Ascending aorta (tissue), 2 donors: ENCODE measurements at regions not wholly inside any gene's neighbourhood (a gene's known extent, or its start where the extent isn't known, plus 50 kb on each side); places are given as distances from the start of the nearest gene placed in this dataset.

Experiments
- DNase-seq, 2 donors: peaks; one replicate each; pipeline ENCODE4 v3.0.0-alpha.2; 2019; ENCODE audit warnings: low spot score in 2 of 2
- H3K27ac ChIP-seq, 2 donors: fragments of 200-600 bp; sonication (generic); one replicate each; pipeline ENCODE4 v1.5.1; 2016 to 2017; ENCODE audit warnings: mild to moderate bottlenecking in 1 of 2
- H3K27me3 ChIP-seq: fragments of 200-600 bp; sonication (generic); one replicate; pipeline ENCODE4 v1.5.1; 2017
- H3K36me3 ChIP-seq, 2 donors: fragments of 200-600 bp; sonication (generic); one replicate each; pipeline ENCODE4 v1.5.1; 2016
- H3K4me1 ChIP-seq, 2 donors: fragments of 200-600 bp; sonication (generic); one replicate each; pipeline ENCODE4 v1.5.1; 2016 to 2017; ENCODE audit warnings: mild to moderate bottlenecking in 1 of 2
- H3K4me3 ChIP-seq, 2 donors: fragments of 200-600 bp; sonication (generic); one replicate each; pipeline ENCODE4 v1.5.1; 2016 to 2017; ENCODE audit warnings: mild to moderate bottlenecking in 1 of 2
- H3K9me3 ChIP-seq, 2 donors: fragments of 200-600 bp; sonication (generic); one replicate each; pipeline ENCODE4 v1.5.1; 2016
- intact Hi-C: fragments of 100-400 bp; cut with DNase I; formaldehyde crosslinking; loops from one replicate; pipeline ENCODE4 v1.15.1; 2023
- TF ChIP-seq, protein P1 (sequence below), 3 experiments: fragments of 200-600 bp in 2 of 3; fragments of 450-650 bp in 1 of 3; sonication (generic) in 2 of 3; IDR thresholded peaks; one replicate each; pipeline ENCODE4 v1.5.1; 2016 to 2019; ENCODE audit warnings: antibody characterized with exemption in 3 of 3, mild to moderate bottlenecking in 1 of 3, moderate library complexity in 1 of 3

GRCh38 chr10:4301291-4302045 is 516.5 kb upstream of the KLF6 start:
- no peaks in the 10 kb centered on the region for H3K9me3 ChIP-seq
- H3K27me3 ChIP-seq, result no peaks in the 10 kb centered on the region
- H3K4me3 ChIP-seq, result no peak overlapping the region
- DNase-seq, result no peak
- no peaks in the 10 kb centered on the region for H3K36me3 ChIP-seq
- H3K27ac ChIP-seq, result no peak overlapping the region
- intact Hi-C loops, result no loop called here
- TF ChIP-seq, protein P1, sequence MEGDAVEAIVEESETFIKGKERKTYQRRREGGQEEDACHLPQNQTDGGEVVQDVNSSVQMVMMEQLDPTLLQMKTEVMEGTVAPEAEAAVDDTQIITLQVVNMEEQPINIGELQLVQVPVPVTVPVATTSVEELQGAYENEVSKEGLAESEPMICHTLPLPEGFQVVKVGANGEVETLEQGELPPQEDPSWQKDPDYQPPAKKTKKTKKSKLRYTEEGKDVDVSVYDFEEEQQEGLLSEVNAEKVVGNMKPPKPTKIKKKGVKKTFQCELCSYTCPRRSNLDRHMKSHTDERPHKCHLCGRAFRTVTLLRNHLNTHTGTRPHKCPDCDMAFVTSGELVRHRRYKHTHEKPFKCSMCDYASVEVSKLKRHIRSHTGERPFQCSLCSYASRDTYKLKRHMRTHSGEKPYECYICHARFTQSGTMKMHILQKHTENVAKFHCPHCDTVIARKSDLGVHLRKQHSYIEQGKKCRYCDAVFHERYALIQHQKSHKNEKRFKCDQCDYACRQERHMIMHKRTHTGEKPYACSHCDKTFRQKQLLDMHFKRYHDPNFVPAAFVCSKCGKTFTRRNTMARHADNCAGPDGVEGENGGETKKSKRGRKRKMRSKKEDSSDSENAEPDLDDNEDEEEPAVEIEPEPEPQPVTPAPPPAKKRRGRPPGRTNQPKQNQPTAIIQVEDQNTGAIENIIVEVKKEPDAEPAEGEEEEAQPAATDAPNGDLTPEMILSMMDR (IDR thresholded peaks at IDR 0.05), result no peak
- H3K4me1 ChIP-seq, result no peaks in the 10 kb centered on the region

GRCh38 chr10:4296161-4296560 is 511.2 kb upstream of the KLF6 start:
- H3K4me3 ChIP-seq, result no peak overlapping the region
- H3K27ac ChIP-seq, result no peak overlapping the region
- peaks cover 0 to 8% of the 10 kb centered on the region in 2 donors for H3K4me1 ChIP-seq
- intact Hi-C loops, result no loop called here
- no peaks in the 10 kb centered on the region for H3K9me3 ChIP-seq
- TF ChIP-seq, protein P1 (IDR thresholded peaks at IDR 0.05), result no peak
- H3K36me3 ChIP-seq, result no peaks in the 10 kb centered on the region
- no peaks in the 10 kb centered on the region for H3K27me3 ChIP-seq
- DNase-seq, result no peak

- Histone ChIP-seq H3K4me1 (peaks cover 0 to 8% of the 10 kb centered on the region in 2 donors), H3K9me3 (no peaks in the 10 kb centered on the region), H3K27me3 (no peaks in the 10 kb centered on the region), H3K36me3 (no peaks in the 10 kb centered on the region), H3K27ac (no peak overlapping the region), H3K4me3 (no peak overlapping the region)
- intact Hi-C loops, result no loop called here
- TF ChIP-seq, protein P1 (IDR thresholded peaks at IDR 0.05), result no peak
- DNase-seq, result no peak
Observed at GRCh38 chr10:4294996-4295792, 510.2 kb upstream of the KLF6 start.

DNA sequence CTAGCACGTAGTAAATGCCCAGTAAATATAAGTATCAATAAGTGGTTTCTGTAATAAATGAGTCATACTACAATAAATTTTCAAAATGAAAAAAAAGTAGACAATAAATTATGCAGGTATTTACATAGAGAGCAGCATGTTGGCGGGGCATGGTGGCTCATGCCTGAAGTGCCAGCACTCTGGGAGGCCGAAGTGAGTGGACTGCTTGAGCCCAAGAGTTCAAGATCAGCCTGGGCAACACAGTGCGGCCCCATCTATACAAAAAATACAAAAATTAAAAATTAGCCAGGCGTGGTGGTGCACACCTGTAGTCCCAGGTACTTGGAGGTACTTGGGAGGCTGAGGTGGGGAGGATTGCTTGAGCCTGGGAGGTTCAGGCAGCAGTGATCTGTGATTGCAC is 509.3 kb upstream of the KLF6 start:
- Histone ChIP-seq H3K4me1 (peaks cover 0 to 8% of the 10 kb centered on the region in 2 donors), H3K36me3 (no peaks in the 10 kb centered on the region), H3K27ac (no peak overlapping the region), H3K4me3 (no peak overlapping the region), H3K9me3 (no peaks in the 10 kb centered on the region), H3K27me3 (no peaks in the 10 kb centered on the region)
- no peak for DNase-seq
- TF ChIP-seq, protein P1 (IDR thresholded peaks at IDR 0.05), result no peak
- intact Hi-C loops, result no loop called here

GRCh38 chr10:4291990-4292389 is 507.0 kb upstream of the KLF6 start:
- H3K27ac ChIP-seq, result peak overlapping the region; percentile 7 to 42
- no peaks in the 10 kb centered on the region for H3K9me3 ChIP-seq
- H3K27me3 ChIP-seq, result no peaks in the 10 kb centered on the region
- peaks cover 0 to 10% of the 10 kb centered on the region in 2 donors for H3K4me1 ChIP-seq
- no peak for DNase-seq
- intact Hi-C loops, result no loop called here
- TF ChIP-seq, protein P1 (IDR thresholded peaks at IDR 0.05), result no peak
- H3K4me3 ChIP-seq, result no peak overlapping the region
- H3K36me3 ChIP-seq, result no peaks in the 10 kb centered on the region
